ENCODE measurements at regions not wholly inside any gene's neighbourhood (a gene's known extent, or its start where the extent isn't known, plus 50 kb on each side); places are given as distances from the start of the nearest gene placed in this dataset.
"Not testable (repeated sequence)": the region's sequence is repeated elsewhere in the genome, so short reads cannot be mapped to it uniquely, and the experiment has no call there.

GRCh38 chr2:91762312-91762711 is 3070.8 kb downstream of the RPIA start:
- H3K9me3 ChIP-seq (ENCODE audit: control insufficient read depth in 4 of 4, insufficient read depth in 3 of 4, low read length in 3 of 4); H3K36me3 ChIP-seq (ENCODE audit: control insufficient read depth in 4 of 4, insufficient read depth in 4 of 4, low read length in 4 of 4); DNase-seq; H3K27me3 ChIP-seq (ENCODE audit: control insufficient read depth in 3 of 3, insufficient read depth in 3 of 3, low read length in 2 of 3); ATAC-seq (ENCODE audit: insufficient read depth, low FRiP score); H3K4me3 ChIP-seq; H3K27ac ChIP-seq (ENCODE audit: low read depth in 1 of 2, low read length in 1 of 2); H3K9ac ChIP-seq (ENCODE audit: insufficient read depth in 1 of 2, low read length in 2 of 2); H3K4me1 ChIP-seq (ENCODE audit: control insufficient read depth in 5 of 5, insufficient read depth in 5 of 5, low read length in 5 of 5): not testable (repeated sequence)
- whole genome bisulfite sequencing, 2 donors = 88 to 89% methylated on average over 2 to 3 of the region's 6 CpGs

GRCh38 chr2:91763710-91764109 is 3072.2 kb downstream of the RPIA start:
- ATAC-seq (ENCODE audit: insufficient read depth, low FRiP score); H3K4me1 ChIP-seq (ENCODE audit: control insufficient read depth in 5 of 5, insufficient read depth in 5 of 5, low read length in 5 of 5); H3K9ac ChIP-seq (ENCODE audit: insufficient read depth in 1 of 2, low read length in 2 of 2); H3K9me3 ChIP-seq (ENCODE audit: control insufficient read depth in 4 of 4, insufficient read depth in 3 of 4, low read length in 3 of 4); H3K36me3 ChIP-seq (ENCODE audit: control insufficient read depth in 4 of 4, insufficient read depth in 4 of 4, low read length in 4 of 4); H3K27me3 ChIP-seq (ENCODE audit: control insufficient read depth in 3 of 3, insufficient read depth in 3 of 3, low read length in 2 of 3); DNase-seq; H3K27ac ChIP-seq (ENCODE audit: low read depth in 1 of 2, low read length in 1 of 2); H3K4me3 ChIP-seq: not testable (repeated sequence)
- 29 to 53% methylated on average over 4 of the region's 4 CpGs for WGBS, 2 donors

GRCh38 chr2:91764581-91765002 is 3073.1 kb downstream of the RPIA start:
- H3K9me3 ChIP-seq (ENCODE audit: control insufficient read depth in 4 of 4, insufficient read depth in 3 of 4, low read length in 3 of 4); H3K27ac ChIP-seq (ENCODE audit: low read depth in 1 of 2, low read length in 1 of 2); H3K4me1 ChIP-seq (ENCODE audit: control insufficient read depth in 5 of 5, insufficient read depth in 5 of 5, low read length in 5 of 5); ATAC-seq (ENCODE audit: insufficient read depth, low FRiP score); H3K27me3 ChIP-seq (ENCODE audit: control insufficient read depth in 3 of 3, insufficient read depth in 3 of 3, low read length in 2 of 3); H3K36me3 ChIP-seq (ENCODE audit: control insufficient read depth in 4 of 4, insufficient read depth in 4 of 4, low read length in 4 of 4); H3K9ac ChIP-seq (ENCODE audit: insufficient read depth in 1 of 2, low read length in 2 of 2); H3K4me3 ChIP-seq: not testable (repeated sequence)
- peak in 2 of 3 donors; percentile 21 to 31 for DNase-seq
- 32 to 56% methylated on average over 5 of the region's 5 CpGs for WGBS, 2 donors

- not testable (repeated sequence) for DNase-seq; H3K9me3 ChIP-seq (ENCODE audit: control insufficient read depth in 4 of 4, insufficient read depth in 3 of 4, low read length in 3 of 4); H3K27ac ChIP-seq (ENCODE audit: low read depth in 1 of 2, low read length in 1 of 2); H3K36me3 ChIP-seq (ENCODE audit: control insufficient read depth in 4 of 4, insufficient read depth in 4 of 4, low read length in 4 of 4); ATAC-seq (ENCODE audit: insufficient read depth, low FRiP score); H3K4me1 ChIP-seq (ENCODE audit: control insufficient read depth in 5 of 5, insufficient read depth in 5 of 5, low read length in 5 of 5); H3K9ac ChIP-seq (ENCODE audit: insufficient read depth in 1 of 2, low read length in 2 of 2); H3K27me3 ChIP-seq (ENCODE audit: control insufficient read depth in 3 of 3, insufficient read depth in 3 of 3, low read length in 2 of 3); H3K4me3 ChIP-seq
- 76 to 87% methylated on average over 4 of the region's 7 CpGs for WGBS, 2 donors
Observed at GRCh38 chr2:91765018-91765754, 3073.7 kb downstream of the RPIA start.

GRCh38 chr2:91766349-91767048 is 3075.0 kb downstream of the RPIA start:
- H3K36me3 ChIP-seq (ENCODE audit: control insufficient read depth in 4 of 4, insufficient read depth in 4 of 4, low read length in 4 of 4); H3K4me3 ChIP-seq; H3K27me3 ChIP-seq (ENCODE audit: control insufficient read depth in 3 of 3, insufficient read depth in 3 of 3, low read length in 2 of 3); DNase-seq; H3K9me3 ChIP-seq (ENCODE audit: control insufficient read depth in 4 of 4, insufficient read depth in 3 of 4, low read length in 3 of 4); H3K27ac ChIP-seq (ENCODE audit: low read depth in 1 of 2, low read length in 1 of 2); H3K9ac ChIP-seq (ENCODE audit: insufficient read depth in 1 of 2, low read length in 2 of 2); H3K4me1 ChIP-seq (ENCODE audit: control insufficient read depth in 5 of 5, insufficient read depth in 5 of 5, low read length in 5 of 5): not testable (repeated sequence)
- 60 to 66% methylated on average over 9 of the region's 9 CpGs for WGBS, 2 donors
- ATAC-seq (ENCODE audit: insufficient read depth, low FRiP score) = peak; percentile 73

- not testable (repeated sequence) for H3K27me3 ChIP-seq (ENCODE audit: control insufficient read depth in 3 of 3, insufficient read depth in 3 of 3, low read length in 2 of 3); H3K9ac ChIP-seq (ENCODE audit: insufficient read depth in 1 of 2, low read length in 2 of 2); H3K9me3 ChIP-seq (ENCODE audit: control insufficient read depth in 4 of 4, insufficient read depth in 3 of 4, low read length in 3 of 4); H3K27ac ChIP-seq (ENCODE audit: low read depth in 1 of 2, low read length in 1 of 2); DNase-seq; H3K4me1 ChIP-seq (ENCODE audit: control insufficient read depth in 5 of 5, insufficient read depth in 5 of 5, low read length in 5 of 5); ATAC-seq (ENCODE audit: insufficient read depth, low FRiP score); H3K4me3 ChIP-seq; H3K36me3 ChIP-seq (ENCODE audit: control insufficient read depth in 4 of 4, insufficient read depth in 4 of 4, low read length in 4 of 4)
- 80 to 87% methylated on average over 3 of the region's 3 CpGs for WGBS, 2 donors
Observed at GRCh38 chr2:91768301-91768700, 3076.8 kb downstream of the RPIA start.

- H3K4me3 ChIP-seq; H3K9me3 ChIP-seq (ENCODE audit: control insufficient read depth in 4 of 4, insufficient read depth in 3 of 4, low read length in 3 of 4); H3K9ac ChIP-seq (ENCODE audit: insufficient read depth in 1 of 2, low read length in 2 of 2); ATAC-seq (ENCODE audit: insufficient read depth, low FRiP score); H3K27ac ChIP-seq (ENCODE audit: low read depth in 1 of 2, low read length in 1 of 2); DNase-seq; H3K4me1 ChIP-seq (ENCODE audit: control insufficient read depth in 5 of 5, insufficient read depth in 5 of 5, low read length in 5 of 5); H3K27me3 ChIP-seq (ENCODE audit: control insufficient read depth in 3 of 3, insufficient read depth in 3 of 3, low read length in 2 of 3); H3K36me3 ChIP-seq (ENCODE audit: control insufficient read depth in 4 of 4, insufficient read depth in 4 of 4, low read length in 4 of 4): not testable (repeated sequence)
- WGBS, 2 donors = 68 to 81% methylated on average over 9 of the region's 9 CpGs
Observed at GRCh38 chr2:91768997-91769396, 3077.5 kb downstream of the RPIA start.

- H3K9me3 ChIP-seq (ENCODE audit: control insufficient read depth in 4 of 4, insufficient read depth in 3 of 4, low read length in 3 of 4); H3K4me1 ChIP-seq (ENCODE audit: control insufficient read depth in 5 of 5, insufficient read depth in 5 of 5, low read length in 5 of 5); H3K36me3 ChIP-seq (ENCODE audit: control insufficient read depth in 4 of 4, insufficient read depth in 4 of 4, low read length in 4 of 4); DNase-seq; H3K27ac ChIP-seq (ENCODE audit: low read depth in 1 of 2, low read length in 1 of 2); H3K4me3 ChIP-seq; H3K27me3 ChIP-seq (ENCODE audit: control insufficient read depth in 3 of 3, insufficient read depth in 3 of 3, low read length in 2 of 3); H3K9ac ChIP-seq (ENCODE audit: insufficient read depth in 1 of 2, low read length in 2 of 2); ATAC-seq (ENCODE audit: insufficient read depth, low FRiP score): not testable (repeated sequence)
- WGBS, 2 donors = 60 to 67% methylated on average over 8 of the region's 8 CpGs
Observed at GRCh38 chr2:91770046-91770575, 3078.6 kb downstream of the RPIA start.
